ENCODE measurements at regions not wholly inside any gene's neighbourhood (a gene's known extent, or its start where the extent isn't known, plus 50 kb on each side); places are given as distances from the start of the nearest gene placed in this dataset.

DNA sequence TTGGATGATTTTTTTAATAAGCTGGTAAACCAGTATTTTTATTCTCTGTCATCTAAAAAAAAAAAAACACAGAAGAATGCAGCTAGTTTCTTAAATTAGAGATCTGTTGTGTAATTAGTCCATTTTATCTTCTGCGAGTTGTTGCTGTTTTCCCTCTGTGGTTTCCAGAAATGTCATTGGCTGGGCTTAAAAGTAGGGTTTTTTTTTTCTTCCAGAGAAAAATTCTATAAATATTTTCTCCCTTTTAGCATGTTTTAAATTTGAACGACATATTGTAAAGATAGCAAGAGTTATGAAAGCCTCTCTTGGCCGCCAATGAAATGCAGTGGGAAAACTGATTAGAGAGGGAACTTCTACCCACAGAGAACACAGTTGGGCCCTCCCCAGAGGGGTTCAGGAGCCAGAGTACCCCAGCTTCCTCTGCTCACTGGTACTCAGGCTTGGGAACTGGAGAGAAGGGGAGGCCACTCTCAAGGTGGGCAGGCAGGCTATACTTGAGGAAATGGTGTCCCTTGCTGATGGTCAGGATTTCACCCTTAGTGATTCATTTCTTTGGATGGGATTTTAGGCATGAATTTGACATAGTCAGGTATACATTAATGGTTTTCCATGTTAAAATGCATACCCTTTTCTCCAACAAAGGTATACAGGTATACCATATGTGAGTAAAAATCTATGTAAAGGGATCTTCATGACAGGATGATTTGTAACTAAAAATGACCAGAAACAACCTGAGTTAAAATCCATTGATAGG lies 166.1 kb downstream of the BCOR start:
- TF ChIP-seq EZH2phosphoT487 (IDR thresholded peaks at IDR 0.05; ENCODE audit: insufficient read depth, low read depth) (no peak), EZH2 (IDR thresholded peaks at IDR 0.05; ENCODE audit: insufficient read depth, poor library complexity, severe bottlenecking) (no peak)
